Gastrocnemius medialis (tissue), 4 donors: ENCODE measurements at regions not wholly inside any gene's neighbourhood (a gene's known extent, or its start where the extent isn't known, plus 50 kb on each side); places are given as distances from the start of the nearest gene placed in this dataset.

Experiments used
- ATAC-seq, 2 donors: fragments of 150-250 bp; one replicate each; pipeline ENCODE4 v1.9.1; 2016
- DNase-seq, 2 donors: peaks; one replicate each; pipeline ENCODE4 v3.0.0-alpha.2; 2019
- H3K27ac ChIP-seq, 4 donors: fragments of 200-600 bp; sonication (generic); 1 replicate in 1 of 4; 2 replicates in 3 of 4; pipeline ENCODE4 v1.5.1; 2016 to 2018; ENCODE audit warnings: mild to moderate bottlenecking in 2 of 4, moderate library complexity in 1 of 4
- H3K27me3 ChIP-seq, 3 donors: fragments of 200-600 bp; sonication (generic) in 2 of 3; 1 replicate in 1 of 3; 2 replicates in 2 of 3; pipeline versions ENCODE4 v1.5.1 to v1.6.0; 2016 to 2019; ENCODE audit warnings: mild to moderate bottlenecking in 1 of 3, moderate library complexity in 1 of 3
- H3K36me3 ChIP-seq, 2 donors: fragments of 200-600 bp; sonication (generic) in 1 of 2; one replicate each; pipeline ENCODE4 v1.5.1; 2017 to 2018
- H3K4me1 ChIP-seq, 2 donors: fragments of 200-600 bp; sonication (generic) in 1 of 2; one replicate each; pipeline ENCODE4 v1.5.1; 2016 to 2017; ENCODE audit warnings: mild to moderate bottlenecking in 2 of 2
- H3K4me3 ChIP-seq, 4 donors: fragments of 200-600 bp; sonication (generic) in 3 of 4; 1 replicate in 1 of 4; 2 replicates in 3 of 4; pipeline ENCODE4 v1.5.1; 2016 to 2019; ENCODE audit warnings: mild to moderate bottlenecking in 2 of 4
- H3K9me3 ChIP-seq, 3 donors: fragments of 200-600 bp; sonication (generic) in 2 of 3; 1 replicate in 1 of 3; 2 replicates in 2 of 3; pipeline ENCODE4 v1.5.1; 2016 to 2019
- POLR2A ChIP-seq, 2 donors: fragments of 450-650 bp; IDR thresholded peaks; one replicate each; pipeline ENCODE4 v1.6.1; 2017; ENCODE audit warnings: antibody characterized with exemption in 2 of 2, mild to moderate bottlenecking in 2 of 2, moderate library complexity in 2 of 2
- in situ Hi-C, 4 donors: fragments of 200-750 bp; cut with MboI; loops; one replicate each; pipeline versions ENCODE4 v1.15.0 to v1.8.0; 2017; ENCODE audit warnings: low sequenced_read_pairs in 4 of 4
- intact Hi-C: fragments of 100-400 bp; cut with DNase I; formaldehyde crosslinking; loops from one replicate; pipeline ENCODE4 v1.15.1; 2023; ENCODE audit warnings: low total_unique reads
- TF ChIP-seq, protein P1 (sequence below), 5 experiments: fragments of 450-650 bp in 3 of 5; fragments of 200-600 bp in 2 of 5; sonication (generic) in 2 of 5; IDR thresholded peaks in 4 of 5; conservative IDR thresholded peaks in 1 of 5; 1 replicate in 4 of 5; 2 replicates in 1 of 5; pipeline ENCODE4 v1.5.1; 2016 to 2019; ENCODE audit warnings: antibody characterized with exemption in 5 of 5, mild to moderate bottlenecking in 3 of 5, moderate library complexity in 3 of 5

- DNase-seq (no peak), ATAC-seq (no peak)
- Histone ChIP-seq H3K9me3 (no peaks in the 10 kb centered on the region), H3K36me3 (no peaks in the 10 kb centered on the region), H3K27ac (no peak overlapping the region), H3K27me3 (peaks cover 0 to 14% (median 0%) of the 10 kb centered on the region in 3 donors), H3K4me3 (no peak overlapping the region), H3K4me1 (no peaks in the 10 kb centered on the region)
- intact Hi-C loops (no loop called here), in situ Hi-C loops (no loop called here)
- no peak for TF ChIP-seq POLR2A (IDR thresholded peaks at IDR 0.05)
- TF ChIP-seq, protein P1, sequence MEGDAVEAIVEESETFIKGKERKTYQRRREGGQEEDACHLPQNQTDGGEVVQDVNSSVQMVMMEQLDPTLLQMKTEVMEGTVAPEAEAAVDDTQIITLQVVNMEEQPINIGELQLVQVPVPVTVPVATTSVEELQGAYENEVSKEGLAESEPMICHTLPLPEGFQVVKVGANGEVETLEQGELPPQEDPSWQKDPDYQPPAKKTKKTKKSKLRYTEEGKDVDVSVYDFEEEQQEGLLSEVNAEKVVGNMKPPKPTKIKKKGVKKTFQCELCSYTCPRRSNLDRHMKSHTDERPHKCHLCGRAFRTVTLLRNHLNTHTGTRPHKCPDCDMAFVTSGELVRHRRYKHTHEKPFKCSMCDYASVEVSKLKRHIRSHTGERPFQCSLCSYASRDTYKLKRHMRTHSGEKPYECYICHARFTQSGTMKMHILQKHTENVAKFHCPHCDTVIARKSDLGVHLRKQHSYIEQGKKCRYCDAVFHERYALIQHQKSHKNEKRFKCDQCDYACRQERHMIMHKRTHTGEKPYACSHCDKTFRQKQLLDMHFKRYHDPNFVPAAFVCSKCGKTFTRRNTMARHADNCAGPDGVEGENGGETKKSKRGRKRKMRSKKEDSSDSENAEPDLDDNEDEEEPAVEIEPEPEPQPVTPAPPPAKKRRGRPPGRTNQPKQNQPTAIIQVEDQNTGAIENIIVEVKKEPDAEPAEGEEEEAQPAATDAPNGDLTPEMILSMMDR (IDR thresholded peaks at IDR 0.05 in 4 of 5, conservative IDR thresholded peaks at IDR 0.05 in 1 of 5): no peak
Observed at GRCh38 chr19:34841780-34842179, 68.8 kb upstream of the ZNF599 start.

GRCh38 chr19:34838753-34839431, 65.9 kb upstream of the ZNF599 start:
- Histone ChIP-seq H3K27me3 (peaks cover 0 to 14% (median 0%) of the 10 kb centered on the region in 3 donors), H3K36me3 (no peaks in the 10 kb centered on the region), H3K9me3 (no peaks in the 10 kb centered on the region), H3K4me1 (no peaks in the 10 kb centered on the region), H3K4me3 (peak overlapping the region in 2 of 4 donors; percentile 20 to 27), H3K27ac (peak overlapping the region in 3 of 4 donors; percentile 45 to 66 (median 60))
- intact Hi-C loops (no loop called here), in situ Hi-C loops (no loop called here)
- ATAC-seq (no peak), DNase-seq (no peak)
- TF ChIP-seq POLR2A (IDR thresholded peaks at IDR 0.05): no peak
- TF ChIP-seq, protein P1 (IDR thresholded peaks at IDR 0.05 in 4 of 5, conservative IDR thresholded peaks at IDR 0.05 in 1 of 5): peak in 1 of 5 experiments; percentile 22

DNA sequence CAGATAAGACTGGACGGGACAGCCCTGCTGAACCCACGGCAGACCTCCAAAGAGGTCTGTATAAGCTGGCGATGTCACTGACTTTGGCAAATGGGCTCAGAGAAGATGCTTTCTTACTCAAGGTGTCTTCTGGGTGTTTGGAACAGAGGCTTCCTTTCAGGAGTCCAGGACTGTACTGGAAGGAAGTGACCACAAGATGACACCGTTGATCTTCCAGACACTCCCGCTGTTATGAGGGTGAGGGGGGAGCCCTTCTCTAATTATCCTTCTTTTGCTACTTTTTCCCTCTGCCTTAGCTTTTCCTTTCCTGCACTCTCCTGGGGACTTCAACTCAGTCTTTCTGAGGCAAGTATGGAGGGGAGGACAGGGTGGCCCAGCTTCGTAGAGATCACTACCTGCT, 65.2 kb upstream of the ZNF599 start:
- Histone ChIP-seq H3K36me3 (no peaks in the 10 kb centered on the region), H3K9me3 (no peaks in the 10 kb centered on the region), H3K4me1 (no peaks in the 10 kb centered on the region), H3K27ac (peak overlapping the region in 3 of 4 donors; percentile 45 to 66 (median 60)), H3K4me3 (peak overlapping the region in 2 of 4 donors; percentile 20 to 27), H3K27me3 (peaks cover 0 to 14% (median 0%) of the 10 kb centered on the region in 3 donors)
- ATAC-seq: no peak
- no peak for DNase-seq
- TF ChIP-seq, protein P1 (IDR thresholded peaks at IDR 0.05 in 4 of 5, conservative IDR thresholded peaks at IDR 0.05 in 1 of 5): no peak
- TF ChIP-seq POLR2A (IDR thresholded peaks at IDR 0.05): no peak
- in situ Hi-C loops (no loop called here), intact Hi-C loops (no loop called here)

DNA sequence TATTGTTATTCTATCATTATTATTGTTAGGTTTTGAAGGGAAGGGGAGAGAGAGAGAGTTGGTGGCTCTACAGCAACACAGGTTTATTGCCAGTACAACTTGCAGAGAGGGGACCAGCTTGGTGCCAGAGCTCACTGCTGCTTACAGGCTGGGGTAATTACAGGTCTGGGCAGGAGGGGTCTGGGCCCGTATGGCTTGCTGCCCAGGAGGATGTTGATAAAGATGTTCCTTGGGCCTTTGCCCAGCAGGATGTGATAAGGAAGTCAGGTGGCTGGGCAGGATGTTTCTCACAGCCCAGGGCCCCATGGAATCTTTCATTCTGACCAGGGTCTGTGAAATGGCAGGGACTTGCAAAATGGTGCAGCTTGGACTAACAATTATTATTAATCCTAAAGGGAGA, 64.2 kb upstream of the ZNF599 start:
- no peaks in the 10 kb centered on the region for H3K9me3 ChIP-seq
- ATAC-seq: no peak
- H3K27ac ChIP-seq: peak overlapping the region in 3 of 4 donors; percentile 45 to 66 (median 60)
- no peaks in the 10 kb centered on the region for H3K36me3 ChIP-seq
- no peak for TF ChIP-seq POLR2A (IDR thresholded peaks at IDR 0.05)
- TF ChIP-seq, protein P1 (IDR thresholded peaks at IDR 0.05 in 4 of 5, conservative IDR thresholded peaks at IDR 0.05 in 1 of 5): no peak
- in situ Hi-C loops (no loop called here), intact Hi-C loops (no loop called here)
- no peak for DNase-seq
- H3K27me3 ChIP-seq: peaks cover 0 to 14% (median 0%) of the 10 kb centered on the region in 3 donors
- no peaks in the 10 kb centered on the region for H3K4me1 ChIP-seq
- H3K4me3 ChIP-seq: no peak overlapping the region
